ENCODE measurements at regions not wholly inside any gene's neighbourhood (a gene's known extent, or its start where the extent isn't known, plus 50 kb on each side); places are given as distances from the start of the nearest gene placed in this dataset.

- DNase-seq (ENCODE audit: low spot score): peak; percentile 25
Measured at GRCh38 chr7:16136896-16137295, 284.4 kb downstream of the CRPPA start.

DNA sequence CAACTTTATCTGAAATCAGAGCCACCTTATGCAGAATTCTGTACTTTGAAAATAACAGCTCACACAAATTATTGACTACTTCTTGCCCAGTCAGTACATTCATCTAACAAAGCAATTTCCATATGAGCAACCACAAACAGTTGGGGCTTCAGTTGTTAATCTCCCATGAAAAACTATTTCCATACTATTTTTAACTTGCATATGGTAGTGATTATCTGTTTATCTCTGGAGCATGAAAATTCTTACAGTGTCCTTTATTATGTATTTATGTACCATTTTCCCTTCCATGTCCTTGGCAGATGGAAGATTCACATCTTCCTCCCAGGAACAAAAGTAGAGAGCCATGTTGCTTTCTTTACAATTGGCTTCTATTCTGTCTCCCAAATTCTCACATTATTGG is 285.7 kb downstream of the CRPPA start:
- no peak for DNase-seq (ENCODE audit: low spot score)

DNA sequence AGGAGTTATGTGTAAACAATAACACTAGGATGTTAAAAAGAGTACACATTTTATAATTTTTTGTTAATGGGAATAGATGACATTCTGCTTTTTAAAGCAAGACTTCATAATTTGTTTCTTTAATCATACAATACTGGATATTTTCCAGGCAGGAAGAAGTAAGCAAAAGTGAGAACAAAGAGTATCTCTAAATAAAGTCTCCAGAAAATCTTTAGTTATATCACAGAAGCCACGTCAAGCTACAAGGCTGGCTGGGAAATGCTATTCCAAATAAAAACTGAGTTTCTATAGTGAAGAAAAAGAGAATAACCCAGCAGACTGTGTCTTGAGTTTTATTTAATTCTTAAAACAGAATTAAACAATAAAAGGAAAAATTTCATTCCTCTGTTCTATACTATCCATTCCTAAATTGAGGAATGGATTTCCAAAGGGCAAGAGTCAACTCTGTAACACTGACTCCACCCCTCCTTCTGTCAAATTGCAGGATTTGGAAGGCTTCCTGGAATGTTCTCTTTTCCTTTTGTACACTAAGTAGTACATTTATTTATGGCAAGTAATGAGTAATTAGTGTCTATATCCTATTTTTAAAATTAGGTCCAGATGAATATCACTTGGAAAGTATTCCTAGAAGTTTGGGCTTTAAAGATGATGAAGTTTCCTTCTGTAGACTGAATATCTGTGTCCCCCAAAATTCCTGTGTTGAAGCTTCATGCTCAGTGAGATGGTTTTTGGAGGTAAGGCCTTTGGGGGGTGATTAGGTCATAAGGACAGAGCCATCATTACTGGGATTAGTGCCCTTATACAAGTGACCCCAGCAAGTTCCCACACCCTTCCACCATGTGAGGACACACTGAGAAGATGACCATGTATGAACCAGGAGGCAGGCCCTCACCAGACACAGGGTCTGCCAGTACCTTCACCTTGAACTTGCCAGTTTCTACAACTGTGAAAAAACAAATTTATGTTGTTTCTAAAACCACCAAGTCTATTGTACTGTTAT is 290.9 kb downstream of the CRPPA start:
- no peak for DNase-seq (ENCODE audit: low spot score)

DNA sequence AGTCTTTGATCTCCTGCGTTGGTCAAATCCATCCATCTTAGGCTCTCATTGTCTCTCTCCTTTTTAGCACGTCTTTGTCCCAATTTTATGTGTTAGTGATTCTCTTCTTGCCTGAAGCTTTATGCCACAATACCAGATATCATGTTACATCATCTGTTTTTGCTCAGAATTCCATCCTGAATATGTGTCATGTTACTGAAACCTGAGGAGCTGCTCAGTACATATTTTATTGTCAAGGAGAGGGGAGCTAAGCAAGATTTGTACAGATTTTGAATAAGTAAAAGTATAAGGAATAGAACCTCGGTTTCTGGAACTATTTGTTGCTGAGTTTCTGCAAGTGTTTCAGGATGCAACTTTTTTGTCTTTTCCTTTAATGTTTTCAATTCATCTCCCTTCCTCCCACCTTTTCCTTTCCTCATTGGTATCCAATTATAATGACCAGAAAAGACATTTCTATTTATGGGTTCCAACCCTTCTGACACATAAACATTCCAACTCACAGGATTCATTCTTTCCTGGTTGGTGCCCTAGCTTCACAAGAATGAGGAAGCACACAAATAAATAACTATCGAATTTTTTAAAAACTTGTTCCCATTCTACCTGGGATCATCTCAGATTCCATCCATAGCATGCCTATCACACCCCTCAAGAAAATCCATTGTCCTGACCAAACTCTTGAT is 291.8 kb downstream of the CRPPA start:
- peak; percentile 31 for DNase-seq (ENCODE audit: low spot score)

GRCh38 chr7:16123117-16123770 is 298.1 kb downstream of the CRPPA start:
- DNase-seq (ENCODE audit: low spot score): no peak

DNA sequence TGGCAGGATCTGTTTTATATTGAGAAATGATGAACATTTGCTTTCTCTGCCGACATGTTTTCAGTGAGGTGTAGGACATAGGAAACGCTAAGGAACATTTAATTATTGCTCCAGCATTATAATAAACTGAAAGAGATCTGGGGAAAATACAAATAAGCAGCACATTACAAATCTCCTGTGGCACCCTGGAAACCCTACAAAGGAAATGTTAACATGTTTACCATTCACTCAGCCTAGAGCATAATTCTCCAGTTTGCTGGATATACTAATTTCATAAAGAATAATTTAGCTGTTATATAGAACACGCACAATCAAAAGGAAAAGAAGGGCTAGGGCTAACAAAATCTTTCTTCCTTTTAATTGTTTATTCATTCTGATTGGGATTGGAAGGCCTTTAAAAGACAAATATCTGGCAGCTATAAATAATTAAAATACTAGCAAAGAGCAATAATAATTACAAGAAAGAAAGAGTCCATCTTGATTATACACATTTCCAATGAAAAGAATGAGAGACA is 299.4 kb downstream of the CRPPA start:
- DNase-seq (ENCODE audit: low spot score): no peak

DNA sequence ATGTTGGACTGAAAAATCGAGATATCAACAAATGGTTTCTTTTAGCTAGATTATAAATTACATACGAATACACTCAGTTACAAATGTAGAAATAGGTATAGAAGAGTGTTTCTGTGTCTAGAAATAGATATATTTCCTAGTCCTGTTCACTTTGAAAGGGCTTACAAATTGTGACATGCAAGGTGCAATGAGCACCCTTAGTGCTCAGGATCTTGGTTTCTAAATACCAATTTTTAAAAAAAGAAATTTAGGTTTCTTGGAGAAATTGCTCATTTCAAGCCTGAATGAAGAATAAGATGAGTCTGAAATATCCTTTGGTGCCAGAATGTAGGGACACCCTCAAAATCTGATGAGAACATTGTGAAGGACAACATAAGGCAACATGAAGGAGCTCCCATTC is 306.0 kb downstream of the CRPPA start:
- DNase-seq (ENCODE audit: low spot score): no peak

- peak; percentile 65 for DNase-seq (ENCODE audit: low spot score)
Measured at GRCh38 chr7:16114633-16115032, 306.7 kb downstream of the CRPPA start.

- no peak for DNase-seq (ENCODE audit: low spot score)
Measured at GRCh38 chr7:16114071-16114470, 307.3 kb downstream of the CRPPA start.

- no peak for DNase-seq (ENCODE audit: low spot score)
Measured at GRCh38 chr7:16113058-16113457, 308.3 kb downstream of the CRPPA start.

DNA sequence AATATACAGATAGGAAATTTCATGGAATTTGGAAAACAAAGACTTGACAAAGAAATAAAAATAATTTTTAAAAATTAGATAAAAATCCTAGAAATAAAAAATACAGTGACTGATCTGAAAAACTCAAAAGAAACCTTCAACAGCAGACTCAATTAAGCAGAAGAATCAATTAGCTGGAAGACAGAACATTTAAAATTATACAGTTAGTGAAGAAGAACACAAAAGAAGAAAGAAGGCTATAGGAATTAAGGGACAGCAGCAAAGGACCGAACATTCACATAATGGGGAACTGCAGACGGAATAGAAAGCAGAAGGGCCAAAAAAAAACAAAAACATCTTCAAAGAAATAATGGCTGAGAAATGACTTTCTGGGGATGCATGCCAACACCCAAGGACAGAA is 314.5 kb downstream of the CRPPA start:
- DNase-seq (ENCODE audit: low spot score): no peak

- no peak for DNase-seq (ENCODE audit: low spot score)
Measured at GRCh38 chr7:16106300-16106699, 315.0 kb downstream of the CRPPA start.

DNA sequence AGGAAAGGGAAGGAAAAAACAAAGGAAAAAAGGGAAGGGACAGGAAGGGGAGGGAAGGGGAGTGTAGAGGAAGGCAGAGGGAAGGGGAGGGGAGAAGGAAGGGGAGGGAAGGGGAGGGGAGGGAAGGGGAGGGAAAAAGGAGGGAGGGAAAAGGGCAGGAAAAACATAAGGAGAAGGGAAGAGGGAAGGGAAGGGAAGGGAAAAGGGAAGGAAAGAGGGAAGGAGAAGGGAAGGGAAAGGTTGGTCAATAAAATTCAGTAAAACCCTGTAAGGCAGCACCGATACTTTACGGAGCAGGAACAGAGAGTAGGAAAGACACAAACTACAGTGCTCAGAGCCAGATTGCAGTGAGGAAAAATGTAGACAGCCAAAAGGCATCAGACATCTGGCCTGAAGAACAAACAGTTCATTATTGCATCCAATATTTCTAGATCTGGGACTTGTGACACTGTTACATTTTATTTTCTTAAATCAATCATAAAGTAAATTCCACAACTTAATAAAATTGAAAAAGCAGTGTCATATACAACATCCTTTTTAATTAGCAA is 322.0 kb downstream of the CRPPA start:
- no peak for DNase-seq (ENCODE audit: low spot score)

- no peak for DNase-seq (ENCODE audit: low spot score)
Measured at GRCh38 chr7:16098585-16099179, 322.7 kb downstream of the CRPPA start.

DNA sequence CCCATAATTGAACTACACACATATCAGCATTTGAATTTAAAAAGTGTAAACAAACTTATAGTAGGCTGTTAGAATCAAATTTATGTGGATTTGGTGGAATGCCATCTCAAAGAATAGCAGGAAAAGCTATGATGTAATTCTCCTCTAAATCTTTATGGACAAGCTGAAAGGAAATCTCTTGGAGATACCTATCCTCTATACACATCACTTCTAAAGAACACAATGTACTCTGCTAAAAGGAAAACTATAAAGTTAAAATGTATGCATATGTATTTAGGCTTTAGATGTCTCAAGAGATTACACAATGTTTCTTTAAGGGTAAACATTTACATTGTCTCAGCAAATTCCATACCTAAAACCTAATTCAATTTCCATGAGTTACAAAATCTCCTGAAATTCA is 323.3 kb downstream of the CRPPA start:
- no peak for DNase-seq (ENCODE audit: low spot score)

DNA sequence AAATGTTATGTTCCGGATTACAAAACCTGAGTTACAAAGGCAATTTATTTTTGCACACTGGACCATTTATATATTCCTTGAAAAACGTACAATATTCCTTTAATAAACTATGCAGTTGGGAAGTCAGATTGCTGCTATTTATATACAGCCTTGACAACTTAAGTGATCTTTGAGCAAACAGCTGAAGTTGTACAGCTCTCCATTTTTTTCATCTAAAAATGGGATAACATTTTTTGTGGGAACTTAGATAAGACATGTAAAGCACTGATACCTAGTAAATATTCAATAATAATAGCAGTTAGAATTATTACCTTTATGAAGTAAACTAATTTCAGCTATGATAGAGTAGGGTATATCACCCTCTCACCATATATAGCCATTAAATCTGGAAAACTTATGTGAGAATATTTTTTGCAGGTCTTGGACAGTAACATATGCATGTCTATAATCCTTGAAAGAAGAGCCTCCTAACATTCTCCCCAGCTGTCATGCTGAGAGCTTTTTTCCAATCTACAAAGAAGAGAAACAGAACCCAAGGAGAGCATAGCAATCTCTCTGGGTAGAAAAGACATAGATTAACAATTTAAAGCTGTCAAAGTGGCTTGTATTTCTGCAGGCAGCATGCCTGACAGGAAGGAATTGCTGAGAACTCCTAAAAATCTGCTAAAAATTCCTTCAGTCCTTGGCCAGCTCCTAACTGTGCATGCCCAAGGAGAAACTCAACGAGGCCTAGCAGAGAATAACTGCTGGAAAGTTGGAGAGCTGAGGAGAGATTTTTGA is 326.0 kb downstream of the CRPPA start:
- DNase-seq (ENCODE audit: low spot score): no peak

DNA sequence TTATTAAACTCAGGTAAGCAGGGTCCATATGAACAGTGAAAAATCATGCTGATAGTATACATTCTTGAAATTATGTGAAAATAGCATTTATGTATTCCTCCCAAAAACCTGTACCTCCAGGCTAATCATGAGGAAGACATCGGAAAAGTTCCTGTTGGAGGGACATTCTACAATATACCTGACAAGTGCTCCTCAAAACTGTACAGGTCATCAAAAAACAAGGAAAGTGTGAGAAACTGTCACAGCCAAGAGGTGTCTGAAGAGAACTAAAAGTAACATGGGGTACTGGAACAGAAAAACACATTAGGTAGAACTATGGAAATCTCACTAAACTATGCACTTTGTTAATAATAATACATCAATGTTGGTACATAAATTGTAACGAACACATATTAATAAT is 326.7 kb downstream of the CRPPA start:
- no peak for DNase-seq (ENCODE audit: low spot score)

DNA sequence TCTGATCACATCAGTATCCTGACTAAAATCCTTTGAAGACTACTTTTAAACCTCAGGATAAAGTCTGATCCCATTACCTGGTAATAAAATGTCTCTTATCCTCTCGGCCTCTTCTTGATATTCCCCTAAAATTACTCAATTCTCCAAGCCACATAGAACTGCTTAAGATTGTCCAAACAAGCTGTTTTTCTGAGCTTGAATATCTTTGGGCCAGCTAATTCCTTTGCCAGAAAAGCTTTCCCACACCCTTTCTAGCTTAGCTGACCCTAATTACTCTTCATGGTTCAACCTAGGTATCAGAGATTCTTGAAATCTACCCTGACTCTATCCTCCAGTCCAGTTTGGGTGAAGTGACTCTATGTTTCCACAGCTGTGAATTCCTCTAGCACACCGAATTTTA is 328.6 kb downstream of the CRPPA start:
- no peak for DNase-seq (ENCODE audit: low spot score)

- no peak for DNase-seq (ENCODE audit: low spot score)
Measured at GRCh38 chr7:16091701-16092310, 329.5 kb downstream of the CRPPA start.

DNA sequence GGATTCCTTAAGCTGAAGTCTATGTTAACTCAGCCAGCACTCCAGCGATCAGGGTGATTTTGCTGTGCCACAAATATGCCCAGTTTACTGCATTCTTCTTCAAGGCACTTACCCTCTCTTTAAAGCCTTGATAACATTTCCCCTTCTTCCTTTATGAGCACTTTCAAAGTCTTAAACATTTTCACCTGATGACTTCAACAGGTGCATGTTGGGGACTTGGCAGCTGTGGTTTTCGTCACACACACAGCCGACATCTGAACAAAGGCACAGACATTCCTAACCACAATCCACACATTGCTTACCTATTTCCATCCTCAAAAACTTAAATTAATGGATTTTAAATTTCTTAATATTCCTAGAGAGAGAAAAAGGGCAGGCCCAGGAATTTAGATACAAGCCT is 331.5 kb downstream of the CRPPA start:
- DNase-seq (ENCODE audit: low spot score): no peak

GRCh38 chr7:16089191-16089590 is 332.1 kb downstream of the CRPPA start:
- DNase-seq (ENCODE audit: low spot score): no peak

Measured in SW480 (cell line).